DMS79 treated with DMSO at 0.1 percent for 48 hours (cell line): ENCODE measurements at regions not wholly inside any gene's neighbourhood (a gene's known extent, or its start where the extent isn't known, plus 50 kb on each side); places are given as distances from the start of the nearest gene placed in this dataset.

ENCODE experiments used
- DNase-seq: peaks from one replicate; lab custom pipeline; 2025; lab: John Stamatoyannopoulos, UW

DNA sequence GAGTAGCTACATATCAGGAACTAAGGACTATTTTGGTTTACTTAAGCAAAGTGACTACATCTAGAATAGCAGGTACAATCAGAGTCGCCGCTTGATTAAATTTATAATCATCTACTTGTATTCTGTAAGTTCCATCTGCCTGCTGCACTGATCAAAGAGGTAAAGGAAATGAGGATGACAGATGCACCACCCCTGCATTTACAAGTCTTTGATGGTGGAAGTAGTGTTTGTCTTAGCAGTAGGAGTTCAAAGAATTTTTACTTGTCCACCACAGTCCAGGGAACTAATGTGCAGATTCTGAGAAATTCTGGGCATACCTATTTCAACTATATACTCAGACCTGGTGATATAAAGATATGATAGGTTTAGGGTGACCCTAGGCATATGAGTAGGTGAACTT is 184.1 kb upstream of the IVNS1ABP start:
- no peak for DNase-seq

DNA sequence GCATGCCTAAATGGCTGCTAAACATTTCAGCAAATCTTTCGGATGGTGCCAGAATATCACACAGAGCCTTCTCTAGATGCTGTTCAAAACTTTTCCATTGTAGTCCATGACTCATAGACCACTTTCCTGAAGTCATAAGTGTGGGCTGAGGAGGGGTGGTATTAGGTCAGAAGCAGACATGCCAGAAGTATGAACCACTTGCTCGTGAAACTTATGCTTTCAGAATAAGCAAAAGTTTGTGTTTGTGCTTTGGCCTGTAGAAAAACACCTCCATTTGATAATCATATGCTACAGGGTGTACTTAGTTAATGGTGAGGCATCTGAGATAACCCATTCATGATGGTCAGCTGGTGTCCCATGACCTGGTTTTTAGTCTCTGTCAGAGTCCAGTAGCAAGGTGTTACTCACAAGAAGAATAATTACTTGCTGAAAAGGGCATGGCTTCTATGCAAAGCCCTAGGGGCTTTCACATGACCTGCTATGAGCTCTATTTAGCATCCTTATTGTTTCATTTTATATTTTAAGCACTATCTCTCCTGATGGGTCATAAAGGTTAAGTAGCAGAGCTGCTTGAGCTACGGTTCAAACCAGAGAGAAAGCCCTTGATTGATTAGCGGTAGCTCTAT is 183.1 kb upstream of the IVNS1ABP start:
- no peak for DNase-seq

DNA sequence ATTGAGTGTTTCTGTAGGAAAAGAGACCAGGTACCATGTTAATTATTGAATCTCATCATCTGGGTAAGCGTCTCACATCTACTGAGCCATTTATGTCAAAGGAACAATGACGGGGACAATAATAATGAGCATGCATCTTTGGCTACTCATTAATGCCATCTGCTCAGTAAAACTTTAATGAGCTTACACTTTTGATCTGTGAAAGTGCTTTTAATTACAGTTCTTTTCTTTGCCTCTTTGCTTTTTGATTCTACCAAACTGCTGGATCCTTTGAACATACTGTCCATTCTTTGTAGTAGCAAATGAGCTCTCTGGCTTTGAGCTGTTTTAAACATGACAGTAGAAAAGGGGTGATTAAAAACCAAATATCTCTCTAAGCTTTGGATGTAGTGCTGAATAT is 181.2 kb upstream of the IVNS1ABP start:
- no peak for DNase-seq

DNA sequence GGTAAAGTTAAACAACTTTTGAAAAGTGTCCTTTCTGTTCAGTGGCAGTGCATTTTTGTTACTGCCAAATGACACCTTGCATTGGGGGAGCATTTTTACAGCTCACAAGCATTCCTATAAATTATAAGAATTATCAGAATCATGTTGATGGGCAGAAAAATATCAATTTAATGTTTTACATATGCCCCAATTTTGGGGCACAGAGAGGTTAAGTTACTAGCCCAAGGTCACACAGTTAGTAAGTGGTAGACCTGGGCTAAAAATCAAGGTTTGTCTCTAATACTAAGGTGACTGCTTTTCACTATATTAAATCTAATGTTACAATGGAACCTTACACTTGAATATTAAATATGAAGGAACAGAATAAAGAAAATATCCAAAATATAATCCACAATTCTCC is 180.1 kb upstream of the IVNS1ABP start:
- DNase-seq, result no peak

DNA sequence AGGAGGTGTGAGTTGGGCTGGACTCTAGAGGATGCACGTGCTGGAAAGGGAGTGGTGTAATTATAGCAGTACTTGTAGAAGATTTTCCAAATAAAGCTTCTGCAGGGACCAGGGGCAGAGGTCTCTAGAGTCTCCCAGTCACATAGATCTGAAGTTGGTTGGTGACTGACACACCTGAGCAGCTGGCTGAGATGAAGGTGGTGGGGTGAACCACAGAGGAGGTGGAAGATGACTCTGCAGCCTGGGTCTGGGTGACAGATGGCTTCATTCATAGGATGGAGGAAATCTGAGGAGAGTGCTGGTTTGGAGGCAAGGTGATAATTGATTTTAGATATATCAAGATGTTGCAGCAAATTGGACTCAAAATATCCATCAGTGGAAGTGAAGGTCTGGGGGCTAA is 178.9 kb upstream of the IVNS1ABP start:
- DNase-seq, result no peak

DNA sequence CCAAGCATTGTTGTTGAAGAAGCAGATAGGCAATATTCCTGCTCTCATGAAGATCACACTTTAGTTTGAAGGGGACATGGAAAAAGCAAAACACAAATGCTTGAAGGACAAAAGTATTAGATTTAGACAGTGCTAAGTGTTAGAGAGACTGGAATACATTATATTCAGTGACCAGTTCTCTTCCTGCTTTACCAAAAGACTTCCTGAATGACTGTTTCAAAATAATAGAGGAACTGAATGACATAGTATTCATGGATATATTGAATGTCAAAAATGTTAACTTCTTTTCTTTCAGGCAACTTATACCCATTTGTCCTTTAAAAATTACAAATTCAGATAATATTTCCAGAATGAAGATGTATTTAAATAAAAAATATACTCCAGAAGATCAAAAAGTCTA is 178.0 kb upstream of the IVNS1ABP start:
- DNase-seq, result no peak

DNA sequence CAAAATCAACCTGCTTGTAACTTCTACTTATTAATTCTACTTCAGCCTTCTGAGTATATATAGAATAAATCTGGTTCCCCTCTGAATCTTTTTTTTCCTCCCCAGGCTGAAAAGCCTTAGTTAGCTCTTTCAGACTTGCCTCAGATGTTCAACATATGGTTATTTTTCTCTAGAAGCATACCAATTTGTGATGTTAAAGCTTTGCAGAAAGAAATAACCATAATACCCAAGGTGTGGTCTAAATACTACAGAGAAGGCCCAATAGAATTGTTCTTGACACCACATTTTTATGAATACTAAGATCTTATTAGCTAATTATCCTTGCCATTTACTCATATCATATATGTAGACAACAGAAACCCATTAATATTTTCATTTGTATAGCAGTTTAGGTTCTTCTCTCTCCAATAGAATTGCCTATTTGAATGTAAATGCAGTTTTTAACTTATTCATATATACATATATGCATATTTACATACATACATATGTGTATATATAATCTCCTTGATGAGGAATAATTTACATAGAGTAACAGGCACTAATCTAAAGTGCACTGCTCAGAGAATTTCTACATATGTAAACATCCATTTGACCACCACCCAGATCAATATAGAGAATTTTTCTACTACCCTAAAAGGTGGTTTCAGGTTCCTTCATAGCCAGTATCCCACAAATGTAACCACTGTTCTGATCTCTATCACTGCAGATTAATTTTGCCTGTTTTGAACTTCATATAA is 175.2 kb upstream of the IVNS1ABP start:
- DNase-seq, result no peak

DNA sequence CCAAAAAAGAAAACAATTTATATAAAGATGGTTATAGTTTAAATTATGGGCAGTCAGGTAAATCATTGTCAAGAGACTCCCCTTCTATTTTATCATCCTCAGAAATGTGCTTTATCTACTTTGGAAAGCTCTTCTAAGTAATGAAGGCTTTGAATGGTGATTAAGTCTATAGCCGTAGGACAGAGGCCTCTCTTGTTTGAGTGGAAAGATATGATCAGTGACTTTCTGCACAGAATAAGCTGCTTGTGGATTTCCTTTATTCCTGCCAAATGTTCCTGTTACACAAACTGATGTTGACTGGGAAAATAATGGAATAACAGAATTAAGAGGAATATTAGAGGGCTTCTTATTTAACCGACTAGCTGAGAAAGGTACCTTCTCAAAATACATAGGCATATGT is 174.6 kb upstream of the IVNS1ABP start:
- no peak for DNase-seq

DNA sequence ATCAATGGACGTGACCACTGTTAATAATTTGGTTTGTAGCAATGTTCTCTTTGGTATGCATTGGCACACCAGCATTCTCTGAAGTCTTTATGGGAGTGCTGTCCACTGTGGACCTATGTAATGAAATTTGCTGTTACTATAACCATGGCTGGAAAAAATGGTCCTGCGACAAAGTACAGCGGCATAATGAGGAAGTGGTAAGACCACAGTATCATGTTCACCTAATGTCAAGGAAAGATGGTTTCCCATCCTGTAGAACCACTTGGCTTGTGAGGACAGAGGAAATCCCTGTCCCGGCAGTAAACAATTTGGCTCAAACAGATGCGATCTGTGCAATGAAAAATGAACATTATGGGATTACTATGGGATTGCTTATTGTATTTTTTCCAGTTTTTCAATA is 173.9 kb upstream of the IVNS1ABP start:
- no peak for DNase-seq

DNA sequence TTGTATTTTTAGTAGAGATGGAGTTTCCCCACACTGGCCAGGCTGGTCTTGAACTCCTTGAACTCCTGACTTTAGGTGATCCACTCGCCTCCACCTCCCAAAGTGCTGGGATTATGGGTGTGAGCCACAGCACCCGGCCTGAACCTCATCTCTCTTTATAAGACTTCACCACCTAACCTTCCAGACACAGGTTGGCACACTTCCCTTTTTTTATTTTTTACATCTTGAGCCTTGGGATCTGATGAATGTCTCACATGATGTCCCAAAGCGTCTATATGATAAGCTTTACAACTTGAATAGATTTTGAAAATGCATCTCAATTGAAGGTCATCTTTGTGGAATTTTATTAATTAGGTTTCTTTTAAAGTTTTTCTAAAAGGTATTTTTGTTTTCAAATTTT is 172.4 kb upstream of the IVNS1ABP start:
- DNase-seq, result no peak

DNA sequence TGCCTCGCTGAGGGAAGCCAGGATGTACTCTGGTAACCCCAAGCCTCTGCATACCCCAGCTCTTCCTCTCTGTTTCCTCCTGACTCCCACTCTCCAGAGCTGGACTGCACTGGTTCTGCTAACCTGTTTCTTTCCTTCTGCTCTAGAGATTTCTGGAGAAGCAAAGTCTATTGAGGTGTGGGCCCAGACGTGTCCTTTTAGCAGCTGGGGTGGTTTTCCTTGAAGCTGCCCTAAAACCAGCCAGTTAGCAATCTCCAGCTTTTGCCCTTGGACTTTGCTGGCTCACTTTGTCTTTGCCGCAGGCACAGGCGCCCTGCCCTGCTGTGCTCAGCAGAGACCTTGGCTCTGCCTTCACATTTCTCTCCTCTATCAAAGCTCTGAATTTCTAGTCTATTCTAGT is 171.8 kb upstream of the IVNS1ABP start:
- DNase-seq, result no peak

DNA sequence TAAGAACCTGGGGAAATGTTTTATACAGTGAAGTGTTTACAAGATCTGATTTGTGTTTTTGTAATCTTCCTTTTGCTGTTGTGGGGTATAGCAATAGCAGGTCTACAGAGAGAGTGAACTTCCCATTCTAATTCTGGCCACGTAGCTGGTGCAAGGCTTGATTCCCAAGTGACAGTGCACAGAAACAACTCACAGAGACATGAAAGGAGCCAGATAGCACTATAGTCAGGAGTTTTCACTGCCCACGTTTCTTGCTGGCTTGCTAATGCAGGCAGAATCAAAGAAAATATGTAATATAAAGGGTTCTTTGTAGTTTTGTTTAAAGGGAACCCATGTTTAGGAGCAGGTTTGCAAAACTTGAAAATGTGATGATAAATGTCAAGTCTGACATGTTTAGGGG is 170.9 kb upstream of the IVNS1ABP start:
- DNase-seq, result no peak

DNA sequence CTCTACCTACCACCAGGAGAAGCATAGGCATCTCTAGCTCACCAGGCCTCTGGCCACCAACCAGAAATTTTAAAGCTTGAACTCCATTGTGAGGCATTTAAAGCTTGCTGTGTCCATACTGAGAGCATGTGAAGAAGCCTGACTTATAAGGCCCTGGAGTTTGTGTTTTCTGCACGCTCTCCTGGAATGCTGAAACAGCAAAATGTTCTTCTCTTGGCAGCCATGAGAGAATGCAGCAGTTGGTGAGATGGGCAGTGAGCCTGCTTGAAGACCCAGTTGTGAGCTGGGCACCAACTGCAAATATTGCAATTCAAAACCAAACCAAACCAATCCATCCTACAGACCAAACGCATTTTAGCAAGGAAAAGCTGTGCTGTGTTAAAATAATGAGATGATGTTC is 170.0 kb upstream of the IVNS1ABP start:
- DNase-seq, result no peak

DNA sequence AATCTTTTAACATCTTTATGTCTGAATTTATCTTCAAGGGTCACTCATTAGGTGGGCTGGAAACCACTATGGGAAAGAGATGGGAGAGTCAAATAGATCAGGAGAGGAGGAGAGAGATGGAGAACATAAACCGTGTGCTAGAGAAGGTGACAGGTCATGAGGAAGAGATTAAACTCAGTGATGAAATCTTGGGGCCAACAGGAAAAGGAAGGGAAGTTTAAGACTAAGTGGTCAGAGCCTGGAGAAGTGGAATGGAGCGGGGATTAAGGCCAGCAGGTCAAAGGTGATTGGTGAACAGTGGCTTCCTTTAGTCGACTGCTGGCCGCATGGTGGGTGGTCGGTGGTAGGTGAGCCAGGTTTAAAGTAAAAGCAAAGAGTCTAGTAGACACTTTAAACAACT is 169.3 kb upstream of the IVNS1ABP start:
- no peak for DNase-seq

DNA sequence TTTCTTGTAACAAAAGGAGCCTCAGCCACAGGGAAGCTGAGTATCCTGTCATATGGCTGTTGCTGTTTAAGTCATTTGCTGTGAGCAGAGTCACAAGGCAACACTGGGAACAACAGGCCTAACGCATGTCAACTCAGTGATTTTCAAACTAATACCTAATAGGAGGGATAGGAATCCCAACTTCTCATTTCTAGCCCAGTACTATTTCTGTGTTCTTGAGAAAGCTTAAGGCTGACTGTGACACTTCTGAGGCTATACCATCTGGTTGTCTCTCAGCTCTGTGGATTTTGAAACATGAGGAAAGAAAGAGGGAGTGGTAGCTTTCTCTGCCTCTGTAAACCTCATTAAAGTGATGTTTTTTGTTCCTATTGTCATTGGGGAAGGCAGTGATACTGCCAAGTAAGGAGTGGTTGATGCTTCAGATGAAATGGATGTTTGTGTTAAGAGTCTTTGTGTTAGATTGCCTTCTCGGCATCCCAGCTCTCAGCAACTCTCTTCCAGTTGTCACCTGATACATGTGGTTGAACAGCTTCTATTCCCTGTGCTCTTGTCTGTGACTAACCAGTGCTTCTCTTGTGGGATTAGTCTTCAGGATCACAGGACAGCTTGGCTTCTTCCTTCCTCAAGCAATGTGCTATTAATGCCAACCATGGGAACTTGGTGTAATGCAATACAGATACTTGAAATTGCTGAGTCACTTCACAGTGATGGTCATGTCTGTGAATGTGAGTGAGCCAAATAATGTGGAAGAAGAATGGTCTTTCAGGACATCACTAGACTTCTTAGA is 166.8 kb upstream of the IVNS1ABP start:
- peak; percentile 25 for DNase-seq

DNA sequence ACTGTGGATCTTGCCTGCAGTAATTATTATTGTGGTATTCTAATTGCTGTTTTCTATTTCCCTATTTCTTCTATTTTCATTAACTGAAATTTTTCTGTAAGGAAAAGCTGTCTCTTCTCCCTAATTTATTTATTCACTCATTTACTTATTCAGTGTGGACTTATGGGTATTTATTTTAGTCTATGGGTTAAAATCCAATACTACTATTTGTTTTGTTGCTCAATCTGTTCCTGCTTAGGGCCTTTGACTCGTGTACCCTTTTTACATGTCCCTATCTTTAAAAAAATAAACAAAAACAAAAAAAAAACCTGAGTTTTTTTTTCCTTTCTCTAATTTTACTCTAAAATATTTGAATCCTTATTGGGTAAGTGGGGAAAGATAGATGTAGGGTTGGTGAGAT is 166.2 kb upstream of the IVNS1ABP start:
- DNase-seq, result no peak

DNA sequence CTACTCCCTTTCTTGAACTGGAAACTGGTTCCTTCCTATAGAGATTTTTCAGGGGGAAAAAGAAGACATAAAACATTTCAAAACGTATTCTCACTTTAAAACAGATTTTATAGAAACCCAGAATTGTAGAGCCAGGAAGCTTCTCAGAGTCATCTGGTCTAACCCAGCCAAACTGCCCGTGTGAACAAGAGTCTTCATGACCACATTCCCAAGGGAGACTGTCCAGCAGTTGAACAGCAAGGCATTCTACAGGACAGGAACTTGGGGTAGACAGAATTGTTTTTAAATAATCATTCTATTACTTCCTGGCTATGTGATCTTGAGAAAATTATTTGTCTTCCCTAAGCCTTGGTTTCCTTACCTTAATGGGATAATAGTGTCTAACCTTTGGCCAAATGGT is 163.5 kb upstream of the IVNS1ABP start:
- no peak for DNase-seq

DNA sequence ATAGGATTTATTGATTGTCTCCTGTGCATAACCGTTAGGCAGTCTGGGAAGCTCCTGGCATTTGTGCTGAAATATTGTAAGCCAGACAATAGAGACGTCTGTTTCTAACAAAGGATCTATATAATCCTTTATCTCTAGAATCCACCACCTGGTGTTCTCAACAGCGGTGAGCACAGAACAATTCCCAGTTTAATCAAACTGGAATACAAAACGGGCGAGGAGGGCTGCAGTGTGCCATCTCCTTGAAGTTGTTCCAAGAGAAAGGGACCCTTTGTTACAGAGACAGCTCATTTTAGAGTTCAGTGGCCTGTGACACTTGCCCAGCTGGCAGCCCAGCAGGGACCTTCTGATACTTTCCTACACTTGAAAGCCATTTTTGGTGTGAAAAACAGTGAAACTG is 162.8 kb upstream of the IVNS1ABP start:
- DNase-seq, result no peak

DNA sequence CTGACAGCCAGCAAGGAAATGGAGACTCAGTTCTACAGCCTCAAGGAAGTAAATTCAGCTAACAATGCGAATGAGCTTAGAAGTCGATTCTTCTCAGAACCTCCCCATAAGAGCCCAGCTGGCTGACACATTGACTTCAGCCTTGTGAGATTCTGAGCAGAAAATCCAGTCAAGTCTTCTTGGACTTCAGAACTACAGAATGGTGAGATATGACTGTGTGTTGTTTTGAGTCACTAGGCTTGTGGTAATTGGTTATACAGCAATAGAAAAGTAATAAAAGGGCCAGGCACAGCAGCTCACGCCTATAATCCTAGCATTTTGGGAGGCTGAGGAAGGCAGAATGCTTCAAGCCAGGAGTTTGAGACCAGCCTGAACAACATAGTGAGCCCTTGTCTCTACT is 161.8 kb upstream of the IVNS1ABP start:
- DNase-seq, result no peak

DNA sequence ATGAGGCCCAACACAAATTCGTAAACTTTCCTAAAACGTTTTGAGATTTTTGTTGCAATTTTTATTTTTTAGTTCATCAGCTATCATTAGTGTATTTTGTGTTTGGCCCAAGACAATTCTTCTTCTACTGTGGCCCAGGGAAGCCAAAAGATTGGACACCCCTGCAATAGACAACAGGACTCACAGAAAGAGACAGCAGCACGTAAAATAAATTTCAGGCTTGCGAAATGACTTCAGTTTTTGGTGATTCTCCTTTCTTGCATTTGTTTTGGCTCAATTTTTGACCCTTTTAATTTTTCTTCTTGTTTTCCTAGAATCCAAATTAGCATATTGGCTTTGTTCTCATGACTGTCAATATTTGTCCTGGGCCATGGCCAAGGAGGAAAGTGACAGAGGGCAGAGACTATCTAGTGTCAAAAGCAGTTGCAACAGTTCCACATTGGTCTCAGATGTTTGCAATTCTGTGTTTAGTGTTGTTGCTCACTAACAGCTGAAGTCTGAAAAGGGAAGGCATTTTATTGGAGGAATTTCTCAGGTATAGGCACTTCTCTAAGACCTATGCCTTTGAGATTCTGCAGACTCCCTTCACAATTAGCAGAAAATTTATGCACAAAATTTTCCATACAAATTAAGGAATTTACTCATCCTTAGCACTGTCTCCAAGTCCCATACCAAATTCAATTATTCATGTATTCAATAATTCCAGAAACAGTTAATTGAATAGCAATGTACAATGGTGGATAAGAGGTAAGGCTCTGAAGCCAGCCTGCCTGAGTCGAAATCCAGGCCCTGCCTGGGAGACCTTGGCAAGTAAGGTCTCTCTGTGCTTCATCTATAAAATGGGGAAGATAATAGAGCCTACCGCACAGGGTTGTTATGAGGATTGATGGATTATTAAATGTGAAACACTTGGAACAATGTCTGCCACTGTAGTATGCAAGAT is 160.9 kb upstream of the IVNS1ABP start:
- DNase-seq, result no peak

DNA sequence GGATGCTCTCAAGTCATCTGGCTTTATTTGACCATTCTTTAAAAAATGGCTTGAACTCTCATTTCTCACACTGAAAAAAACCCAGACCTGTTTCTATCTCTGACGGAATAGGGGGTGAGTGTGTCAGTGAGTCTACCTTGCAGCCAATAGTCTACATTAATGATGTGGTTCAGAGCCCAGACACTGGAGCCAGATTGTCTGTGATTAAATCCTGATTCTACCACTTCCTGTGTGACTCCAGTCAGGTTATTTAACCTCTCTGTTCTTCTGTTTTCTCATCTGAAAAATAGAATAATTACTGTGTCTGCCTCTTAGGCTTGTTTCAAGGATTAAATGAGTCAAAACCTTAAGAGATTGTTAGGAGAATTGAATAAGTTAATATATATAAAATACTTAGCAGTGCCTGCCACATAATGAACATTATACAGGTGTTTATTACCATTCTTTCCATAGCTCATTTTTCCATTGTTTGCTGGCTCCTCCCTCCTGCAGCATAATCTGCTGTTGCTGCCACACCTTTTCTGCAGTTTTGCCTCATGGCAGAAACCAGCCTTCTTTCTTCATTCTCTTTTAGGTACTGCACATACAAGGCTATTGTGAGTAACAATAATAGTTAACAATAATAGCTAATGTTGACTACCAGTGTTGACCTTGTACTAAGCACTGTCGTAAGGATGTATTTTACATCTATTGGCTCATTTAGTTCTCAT is 157.6 kb upstream of the IVNS1ABP start:
- DNase-seq, result no peak

DNA sequence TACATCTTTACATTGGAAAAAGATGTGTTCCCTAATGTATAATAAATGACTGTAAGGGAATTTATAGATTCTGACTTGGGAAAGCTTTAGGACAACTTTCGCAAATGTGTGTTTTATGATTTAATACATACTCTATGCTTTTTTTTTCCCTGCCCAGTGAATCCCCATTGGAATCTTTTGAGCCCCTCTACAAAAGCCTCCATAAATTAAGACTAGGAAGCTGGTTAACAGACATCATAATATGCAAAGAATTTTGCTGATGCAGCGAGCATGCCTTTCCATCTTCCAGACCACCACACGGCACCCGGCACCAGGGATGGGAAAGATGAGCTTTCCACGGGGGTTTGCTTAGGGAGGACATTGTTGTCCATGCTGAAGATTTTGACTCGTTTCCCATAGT is 156.1 kb upstream of the IVNS1ABP start:
- no peak for DNase-seq
